DND-41 (cell line): ENCODE measurements at regions not wholly inside any gene's neighbourhood (a gene's known extent, or its start where the extent isn't known, plus 50 kb on each side); places are given as distances from the start of the nearest gene placed in this dataset.
A peak's percentile ranks its signal among the peaks of the same experiment; 100 is the strongest.

ENCODE experiments used
- ATAC-seq: fragments of 200-7000 bp; cut with Tn5 transposase; 3 replicates; pipeline ENCODE4 v1.9.1; 2021; ENCODE audit warnings: low read depth; ENCODE audit not compliant: insufficient read depth
- DNase-seq: peaks from one replicate; pipeline ENCODE4 v3.0.0-alpha.2; 2020
- H2AFZ ChIP-seq: 2 replicates; pipeline ENCODE4 v1.6.0; 2012; ENCODE audit warnings: low read depth, low read length
- H3K27ac ChIP-seq: 2 replicates; pipeline ENCODE4 v1.5.1; 2012; ENCODE audit warnings: low read length, inconsistent platforms
- H3K27me3 ChIP-seq: fragments of 200-600 bp; sonication (generic); 2 replicates; pipeline ENCODE4 v1.6.0; 2012; ENCODE audit warnings: low read length, mild to moderate bottlenecking, inconsistent platforms; ENCODE audit not compliant: insufficient read depth, poor library complexity
- H3K36me3 ChIP-seq: 2 replicates; pipeline ENCODE4 v1.5.1; 2012; ENCODE audit warnings: low read length, inconsistent platforms; ENCODE audit not compliant: insufficient read depth
- H3K4me1 ChIP-seq: 2 replicates; pipeline ENCODE4 v1.5.1; 2012; ENCODE audit warnings: mild to moderate bottlenecking, low read length; ENCODE audit not compliant: insufficient read depth
- H3K4me2 ChIP-seq: 2 replicates; pipeline ENCODE4 v1.6.0; 2012; ENCODE audit warnings: mild to moderate bottlenecking, moderate library complexity, low read length, inconsistent platforms; ENCODE audit not compliant: insufficient read depth
- H3K4me3 ChIP-seq, 2 experiments: fragments of 200-600 bp in 1 of 2; shearing (Covaris generic) in 1 of 2; 2 replicates each; pipeline ENCODE4 v1.5.1; 2012 to 2016; ENCODE audit warnings: inconsistent platforms in 2 of 2, low read length in 2 of 2, mild to moderate bottlenecking in 2 of 2, low read depth in 1 of 2, moderate library complexity in 1 of 2
- H3K79me2 ChIP-seq: 2 replicates; pipeline ENCODE4 v1.6.0; 2012; ENCODE audit warnings: low read length, inconsistent platforms; ENCODE audit not compliant: insufficient read depth
- H3K9ac ChIP-seq: 2 replicates; pipeline ENCODE4 v1.6.0; 2012; ENCODE audit warnings: low read depth, mild to moderate bottlenecking, inconsistent platforms, low read length, moderate library complexity
- H3K9me3 ChIP-seq: 2 replicates; pipeline ENCODE4 v1.5.1; 2012; ENCODE audit warnings: low read length, moderate library complexity, mild to moderate bottlenecking, inconsistent platforms; ENCODE audit not compliant: insufficient read depth, severe bottlenecking
- H4K20me1 ChIP-seq: 2 replicates; pipeline ENCODE4 v1.6.0; 2012; ENCODE audit warnings: low read length; ENCODE audit not compliant: insufficient read depth
- CTCF ChIP-seq: IDR thresholded peaks from 2 replicates; pipeline ENCODE4 v1.5.1; 2012; ENCODE audit warnings: borderline replicate concordance, low read length, moderate library complexity, mild to moderate bottlenecking; ENCODE audit not compliant: poor library complexity, severe bottlenecking; ENCODE audit errors: extremely low read depth
- EZH2 ChIP-seq: IDR thresholded peaks from 3 replicates; pipeline ENCODE4 v1.6.1; 2012; ENCODE audit warnings: borderline replicate concordance, low read depth, mild to moderate bottlenecking, moderate library complexity, low read length, inconsistent platforms; ENCODE audit not compliant: severe bottlenecking

- Histone ChIP-seq H3K27me3 (no peaks in the 10 kb centered on the region), H3K27ac (no peak overlapping the region), H3K9me3 (no peaks in the 10 kb centered on the region), H3K9ac (no peak overlapping the region), H2AFZ (no peak overlapping the region), H3K4me1 (no peaks in the 10 kb centered on the region), H3K79me2 (no peaks in the 10 kb centered on the region), H3K4me3 (no peak overlapping the region), H3K4me2 (no peak overlapping the region), H4K20me1 (no peaks in the 10 kb centered on the region), H3K36me3 (no peaks in the 10 kb centered on the region)
- TF ChIP-seq EZH2 (no peak), CTCF (no peak)
- DNase-seq (peak; percentile 10), ATAC-seq (no peak)
These were observed 1091.8 kb downstream of the AACS start for GRCh38 chr12:126156806-126157574.

GRCh38 chr12:126157575-126157966 is 1092.3 kb downstream of the AACS start:
- H3K9ac ChIP-seq = no peak overlapping the region
- H3K36me3 ChIP-seq = no peaks in the 10 kb centered on the region
- DNase-seq (no peak), ATAC-seq (no peak)
- H2AFZ ChIP-seq = no peak overlapping the region
- H3K79me2 ChIP-seq = no peaks in the 10 kb centered on the region
- no peak overlapping the region for H3K27ac ChIP-seq
- H3K4me3 ChIP-seq = no peak overlapping the region
- no peaks in the 10 kb centered on the region for H3K27me3 ChIP-seq
- H3K4me1 ChIP-seq = no peaks in the 10 kb centered on the region
- no peak for TF ChIP-seq EZH2
- TF ChIP-seq CTCF = no peak
- H3K4me2 ChIP-seq = no peak overlapping the region
- no peaks in the 10 kb centered on the region for H3K9me3 ChIP-seq
- no peaks in the 10 kb centered on the region for H4K20me1 ChIP-seq

GRCh38 chr12:126159139-126159538 is 1093.9 kb downstream of the AACS start:
- DNase-seq (no peak), ATAC-seq (no peak)
- Histone ChIP-seq H3K36me3 (no peaks in the 10 kb centered on the region), H4K20me1 (no peaks in the 10 kb centered on the region), H3K9ac (no peak overlapping the region), H3K4me2 (no peak overlapping the region), H3K27me3 (no peaks in the 10 kb centered on the region), H3K9me3 (no peaks in the 10 kb centered on the region), H3K79me2 (no peaks in the 10 kb centered on the region), H3K4me3 (no peak overlapping the region), H3K4me1 (no peaks in the 10 kb centered on the region), H3K27ac (no peak overlapping the region), H2AFZ (no peak overlapping the region)
- TF ChIP-seq EZH2 = no peak

- H3K27me3 ChIP-seq = no peaks in the 10 kb centered on the region
- DNase-seq = no peak
- no peaks in the 10 kb centered on the region for H3K36me3 ChIP-seq
- H3K9me3 ChIP-seq = no peaks in the 10 kb centered on the region
- TF ChIP-seq CTCF = no peak
- no peak for TF ChIP-seq EZH2
- H3K27ac ChIP-seq = no peak overlapping the region
- ATAC-seq = no peak
- H3K4me3 ChIP-seq = no peak overlapping the region
- H3K79me2 ChIP-seq = no peaks in the 10 kb centered on the region
- no peaks in the 10 kb centered on the region for H4K20me1 ChIP-seq
- no peaks in the 10 kb centered on the region for H3K4me1 ChIP-seq
- H2AFZ ChIP-seq = no peak overlapping the region
- no peak overlapping the region for H3K9ac ChIP-seq
- H3K4me2 ChIP-seq = no peak overlapping the region
These were observed 1095.7 kb downstream of the AACS start for GRCh38 chr12:126160912-126161311.
